Breast epithelium (tissue), 4 donors: ENCODE measurements at regions not wholly inside any gene's neighbourhood (a gene's known extent, or its start where the extent isn't known, plus 50 kb on each side); places are given as distances from the start of the nearest gene placed in this dataset.

Experiments
- DNase-seq, 2 donors: peaks; one replicate each; pipeline ENCODE4 v3.0.0-alpha.2; 2019; ENCODE audit warnings: low spot score in 2 of 2
- H3K27ac ChIP-seq, 2 donors: fragments of 200-600 bp; sonication (generic) in 1 of 2; one replicate each; pipeline ENCODE4 v1.5.1; 2016 to 2019; ENCODE audit warnings: mild to moderate bottlenecking in 1 of 2
- H3K27me3 ChIP-seq, 2 donors: fragments of 200-600 bp; sonication (generic) in 1 of 2; one replicate each; pipeline versions ENCODE4 v1.5.1 to v1.6.0; 2017 to 2019; ENCODE audit warnings: control low read depth in 1 of 2, mild to moderate bottlenecking in 1 of 2
- H3K36me3 ChIP-seq: fragments of 200-600 bp; one replicate; pipeline ENCODE4 v1.5.1; 2019
- H3K4me1 ChIP-seq, 2 donors: fragments of 200-600 bp; sonication (generic); one replicate each; pipeline ENCODE4 v1.5.1; 2016 to 2019; ENCODE audit warnings: control low read depth in 1 of 2
- H3K4me3 ChIP-seq, 3 donors: fragments of 200-600 bp; sonication (generic); 1 replicate in 2 of 3; 2 replicates in 1 of 3; pipeline ENCODE4 v1.5.1; 2016 to 2019; ENCODE audit warnings: mild to moderate bottlenecking in 3 of 3, moderate library complexity in 2 of 3
- H3K9me3 ChIP-seq, 2 donors: fragments of 200-600 bp; sonication (generic) in 1 of 2; one replicate each; pipeline ENCODE4 v1.5.1; 2016 to 2019; ENCODE audit warnings: control low read depth in 1 of 2
- POLR2A ChIP-seq: fragments of 450-650 bp; IDR thresholded peaks from one replicate; pipeline ENCODE4 v1.6.1; 2016; ENCODE audit warnings: antibody characterized with exemption, mild to moderate bottlenecking, moderate library complexity
- POLR2AphosphoS5 ChIP-seq, 3 donors: sonication (generic); formaldehyde crosslinking; IDR thresholded peaks; one replicate each; pipeline ENCODE4 v1.6.1; 2017; ENCODE audit warnings: antibody characterized with exemption in 3 of 3
- intact Hi-C: fragments of 100-400 bp; cut with DNase I; formaldehyde crosslinking; loops from one replicate; pipeline ENCODE4 v1.15.1; 2023; ENCODE audit warnings: low total_unique reads
- TF ChIP-seq, protein P1 (sequence below), 3 donors: fragments of 450-650 bp; IDR thresholded peaks; one replicate each; pipeline ENCODE4 v1.5.1; 2016 to 2017; ENCODE audit warnings: antibody characterized with exemption in 3 of 3, mild to moderate bottlenecking in 3 of 3, moderate library complexity in 3 of 3

- TF ChIP-seq, protein P1, sequence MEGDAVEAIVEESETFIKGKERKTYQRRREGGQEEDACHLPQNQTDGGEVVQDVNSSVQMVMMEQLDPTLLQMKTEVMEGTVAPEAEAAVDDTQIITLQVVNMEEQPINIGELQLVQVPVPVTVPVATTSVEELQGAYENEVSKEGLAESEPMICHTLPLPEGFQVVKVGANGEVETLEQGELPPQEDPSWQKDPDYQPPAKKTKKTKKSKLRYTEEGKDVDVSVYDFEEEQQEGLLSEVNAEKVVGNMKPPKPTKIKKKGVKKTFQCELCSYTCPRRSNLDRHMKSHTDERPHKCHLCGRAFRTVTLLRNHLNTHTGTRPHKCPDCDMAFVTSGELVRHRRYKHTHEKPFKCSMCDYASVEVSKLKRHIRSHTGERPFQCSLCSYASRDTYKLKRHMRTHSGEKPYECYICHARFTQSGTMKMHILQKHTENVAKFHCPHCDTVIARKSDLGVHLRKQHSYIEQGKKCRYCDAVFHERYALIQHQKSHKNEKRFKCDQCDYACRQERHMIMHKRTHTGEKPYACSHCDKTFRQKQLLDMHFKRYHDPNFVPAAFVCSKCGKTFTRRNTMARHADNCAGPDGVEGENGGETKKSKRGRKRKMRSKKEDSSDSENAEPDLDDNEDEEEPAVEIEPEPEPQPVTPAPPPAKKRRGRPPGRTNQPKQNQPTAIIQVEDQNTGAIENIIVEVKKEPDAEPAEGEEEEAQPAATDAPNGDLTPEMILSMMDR (IDR thresholded peaks at IDR 0.05): no peak
- TF ChIP-seq POLR2AphosphoS5 (IDR thresholded peaks at IDR 0.05) (no peak), POLR2A (no peak)
- Histone ChIP-seq H3K4me1 (no peaks in the 10 kb centered on the region), H3K4me3 (no peak overlapping the region), H3K27ac (no peak overlapping the region), H3K9me3 (peaks cover 0 to 5% of the 10 kb centered on the region in 2 donors), H3K36me3 (no peaks in the 10 kb centered on the region), H3K27me3 (no peaks in the 10 kb centered on the region)
- intact Hi-C loops: no loop called here
- no peak for DNase-seq
Measured at GRCh38 chr12:125573271-125573670, 508.0 kb downstream of the AACS start.

DNA sequence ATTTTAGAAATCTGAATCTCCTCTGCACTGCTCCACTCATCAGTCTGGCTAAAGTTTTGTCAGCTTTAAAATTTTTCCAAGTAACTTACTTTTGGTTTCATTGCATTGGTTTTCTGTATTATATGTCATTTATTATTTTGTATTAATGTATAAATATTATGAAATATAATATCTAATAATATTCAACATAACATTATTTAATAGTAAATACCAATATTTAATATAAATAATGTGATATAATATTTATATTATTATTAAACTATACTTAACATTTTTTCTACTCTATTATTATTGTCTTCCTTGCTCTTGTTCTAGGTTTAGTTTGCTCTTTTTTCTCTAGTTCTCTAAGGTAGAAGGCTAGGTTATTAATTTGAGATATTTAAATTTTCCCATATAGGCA lies 512.1 kb downstream of the AACS start:
- Histone ChIP-seq H3K27me3 (no peaks in the 10 kb centered on the region), H3K9me3 (peaks cover 0 to 25% of the 10 kb centered on the region in 2 donors), H3K4me1 (no peaks in the 10 kb centered on the region), H3K4me3 (no peak overlapping the region), H3K27ac (no peak overlapping the region), H3K36me3 (no peaks in the 10 kb centered on the region)
- intact Hi-C loops: no loop called here
- TF ChIP-seq POLR2AphosphoS5 (IDR thresholded peaks at IDR 0.05) (no peak), POLR2A (no peak)
- TF ChIP-seq, protein P1 (IDR thresholded peaks at IDR 0.05): no peak
- DNase-seq: no peak

DNA sequence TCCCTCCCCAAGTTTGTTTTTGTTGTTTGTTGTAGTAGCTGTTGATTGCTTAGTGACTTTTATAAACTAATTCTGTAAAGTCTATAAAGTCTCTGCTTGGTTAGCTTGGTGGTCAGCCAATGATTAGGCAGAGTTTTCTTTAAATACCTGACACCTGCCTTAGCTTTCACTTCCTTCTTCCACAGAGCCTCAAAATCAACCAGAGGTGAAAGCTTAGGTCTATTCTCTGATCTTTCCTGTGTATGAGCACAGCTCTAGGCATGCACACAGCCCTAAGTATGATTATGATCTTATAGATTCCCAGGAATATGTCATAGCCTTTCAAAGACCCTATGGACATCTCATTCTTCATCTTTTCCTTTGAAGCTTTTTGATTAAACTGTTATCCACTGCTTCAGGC lies 514.7 kb downstream of the AACS start:
- Histone ChIP-seq H3K27me3 (no peaks in the 10 kb centered on the region), H3K4me1 (no peaks in the 10 kb centered on the region), H3K36me3 (no peaks in the 10 kb centered on the region), H3K4me3 (no peak overlapping the region), H3K27ac (no peak overlapping the region), H3K9me3 (peaks cover 0 to 25% of the 10 kb centered on the region in 2 donors)
- TF ChIP-seq, protein P1 (IDR thresholded peaks at IDR 0.05): no peak
- no peak for TF ChIP-seq POLR2A
- intact Hi-C loops: no loop called here
- DNase-seq: no peak

DNA sequence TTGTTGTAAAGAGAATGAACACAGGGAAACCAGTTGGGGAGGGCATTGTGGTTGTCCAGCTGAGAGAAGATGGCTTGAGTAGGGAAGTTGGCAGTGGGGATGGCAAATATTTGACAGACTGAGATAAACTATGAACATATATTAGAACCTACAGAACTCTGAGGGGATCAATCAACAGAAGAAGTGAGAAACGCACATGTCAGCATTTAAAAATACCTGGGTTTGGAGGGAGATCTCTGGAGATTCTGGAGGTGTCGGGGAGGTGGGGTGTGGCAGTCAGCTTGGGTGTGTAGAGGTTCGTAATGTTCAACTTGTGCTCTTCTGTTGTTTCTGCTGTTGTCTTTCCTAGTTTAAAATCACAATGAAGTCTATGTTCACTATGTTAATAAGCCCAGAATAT lies 517.8 kb downstream of the AACS start:
- Histone ChIP-seq H3K36me3 (no peaks in the 10 kb centered on the region), H3K4me1 (no peaks in the 10 kb centered on the region), H3K9me3 (peaks cover 0 to 22% of the 10 kb centered on the region in 2 donors), H3K27ac (no peak overlapping the region), H3K4me3 (no peak overlapping the region), H3K27me3 (no peaks in the 10 kb centered on the region)
- TF ChIP-seq POLR2A (no peak), POLR2AphosphoS5 (IDR thresholded peaks at IDR 0.05) (no peak)
- TF ChIP-seq, protein P1 (IDR thresholded peaks at IDR 0.05): no peak
- no peak for DNase-seq
- intact Hi-C loops: no loop called here

- Histone ChIP-seq H3K36me3 (no peaks in the 10 kb centered on the region), H3K4me1 (no peaks in the 10 kb centered on the region), H3K27me3 (no peaks in the 10 kb centered on the region), H3K4me3 (no peak overlapping the region), H3K9me3 (no peaks in the 10 kb centered on the region), H3K27ac (no peak overlapping the region)
- intact Hi-C loops: no loop called here
- no peak for DNase-seq
- no peak for TF ChIP-seq POLR2AphosphoS5 (IDR thresholded peaks at IDR 0.05)
- TF ChIP-seq POLR2A: no peak
- TF ChIP-seq, protein P1 (IDR thresholded peaks at IDR 0.05): no peak
Measured at GRCh38 chr12:125586441-125586840, 521.2 kb downstream of the AACS start.
